ENCODE measurements at regions not wholly inside any gene's neighbourhood (a gene's known extent, or its start where the extent isn't known, plus 50 kb on each side); places are given as distances from the start of the nearest gene placed in this dataset.

DNA sequence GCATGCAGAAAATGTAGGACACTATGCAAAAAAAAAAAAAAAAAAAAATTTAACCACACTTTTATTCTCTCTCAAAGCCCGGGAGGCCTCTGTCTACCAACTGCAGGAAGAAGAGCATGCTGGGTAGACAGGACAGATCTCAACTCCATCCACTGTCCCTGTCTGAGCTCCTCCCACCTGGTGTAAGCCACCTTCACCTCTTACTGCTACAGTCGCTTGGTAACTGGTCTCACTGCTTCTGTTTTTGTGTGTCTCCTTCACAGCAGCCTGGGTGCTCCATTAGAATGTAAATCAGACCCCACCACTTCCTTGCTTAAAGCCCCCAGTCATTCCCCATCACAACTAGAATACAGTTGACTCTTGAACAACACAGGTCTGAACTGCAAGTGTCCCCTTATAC is 115.1 kb upstream of the PROK2 start:
- no peak for TF ChIP-seq MYC (IDR thresholded peaks at IDR 0.05; ENCODE audit: low read depth, low read length)
- DNase-seq (ENCODE audit: low read depth), result no peak
- no peak overlapping the region for H3K4me3 ChIP-seq (ENCODE audit: low read depth, low read length)

DNA sequence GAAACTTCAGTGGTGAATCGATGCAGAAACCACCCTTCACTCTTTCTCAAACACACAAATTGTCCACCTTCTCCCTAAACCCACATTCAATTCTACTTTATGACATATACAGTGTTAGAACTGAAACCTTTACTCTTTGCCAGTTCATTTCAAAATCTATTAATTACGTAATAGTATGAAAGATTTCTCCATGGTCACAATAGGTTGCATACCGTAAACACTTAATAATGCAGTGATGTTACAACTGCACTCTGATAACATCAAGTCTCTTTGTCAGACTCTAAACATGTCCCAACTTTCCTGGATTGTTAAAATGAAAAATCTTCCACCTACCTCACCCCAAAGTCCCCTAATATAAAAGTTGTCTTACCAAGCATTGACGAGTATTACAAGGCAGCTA is 111.8 kb upstream of the PROK2 start:
- no peak overlapping the region for H3K4me3 ChIP-seq (ENCODE audit: low read depth, low read length)
- no peak for TF ChIP-seq MYC (IDR thresholded peaks at IDR 0.05; ENCODE audit: low read depth, low read length)
- TF ChIP-seq, protein P1, sequence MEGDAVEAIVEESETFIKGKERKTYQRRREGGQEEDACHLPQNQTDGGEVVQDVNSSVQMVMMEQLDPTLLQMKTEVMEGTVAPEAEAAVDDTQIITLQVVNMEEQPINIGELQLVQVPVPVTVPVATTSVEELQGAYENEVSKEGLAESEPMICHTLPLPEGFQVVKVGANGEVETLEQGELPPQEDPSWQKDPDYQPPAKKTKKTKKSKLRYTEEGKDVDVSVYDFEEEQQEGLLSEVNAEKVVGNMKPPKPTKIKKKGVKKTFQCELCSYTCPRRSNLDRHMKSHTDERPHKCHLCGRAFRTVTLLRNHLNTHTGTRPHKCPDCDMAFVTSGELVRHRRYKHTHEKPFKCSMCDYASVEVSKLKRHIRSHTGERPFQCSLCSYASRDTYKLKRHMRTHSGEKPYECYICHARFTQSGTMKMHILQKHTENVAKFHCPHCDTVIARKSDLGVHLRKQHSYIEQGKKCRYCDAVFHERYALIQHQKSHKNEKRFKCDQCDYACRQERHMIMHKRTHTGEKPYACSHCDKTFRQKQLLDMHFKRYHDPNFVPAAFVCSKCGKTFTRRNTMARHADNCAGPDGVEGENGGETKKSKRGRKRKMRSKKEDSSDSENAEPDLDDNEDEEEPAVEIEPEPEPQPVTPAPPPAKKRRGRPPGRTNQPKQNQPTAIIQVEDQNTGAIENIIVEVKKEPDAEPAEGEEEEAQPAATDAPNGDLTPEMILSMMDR (IDR thresholded peaks at IDR 0.05; ENCODE audit: low read depth, low read length), result no peak
- no peak for TF ChIP-seq POLR2A (IDR thresholded peaks at IDR 0.05; ENCODE audit: extremely low read depth, insufficient read length)
- TF ChIP-seq, protein P2, sequence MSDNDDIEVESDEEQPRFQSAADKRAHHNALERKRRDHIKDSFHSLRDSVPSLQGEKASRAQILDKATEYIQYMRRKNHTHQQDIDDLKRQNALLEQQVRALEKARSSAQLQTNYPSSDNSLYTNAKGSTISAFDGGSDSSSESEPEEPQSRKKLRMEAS (IDR thresholded peaks at IDR 0.05; ENCODE audit: low read depth, low read length), result no peak
- no peak for DNase-seq (ENCODE audit: low read depth)

DNA sequence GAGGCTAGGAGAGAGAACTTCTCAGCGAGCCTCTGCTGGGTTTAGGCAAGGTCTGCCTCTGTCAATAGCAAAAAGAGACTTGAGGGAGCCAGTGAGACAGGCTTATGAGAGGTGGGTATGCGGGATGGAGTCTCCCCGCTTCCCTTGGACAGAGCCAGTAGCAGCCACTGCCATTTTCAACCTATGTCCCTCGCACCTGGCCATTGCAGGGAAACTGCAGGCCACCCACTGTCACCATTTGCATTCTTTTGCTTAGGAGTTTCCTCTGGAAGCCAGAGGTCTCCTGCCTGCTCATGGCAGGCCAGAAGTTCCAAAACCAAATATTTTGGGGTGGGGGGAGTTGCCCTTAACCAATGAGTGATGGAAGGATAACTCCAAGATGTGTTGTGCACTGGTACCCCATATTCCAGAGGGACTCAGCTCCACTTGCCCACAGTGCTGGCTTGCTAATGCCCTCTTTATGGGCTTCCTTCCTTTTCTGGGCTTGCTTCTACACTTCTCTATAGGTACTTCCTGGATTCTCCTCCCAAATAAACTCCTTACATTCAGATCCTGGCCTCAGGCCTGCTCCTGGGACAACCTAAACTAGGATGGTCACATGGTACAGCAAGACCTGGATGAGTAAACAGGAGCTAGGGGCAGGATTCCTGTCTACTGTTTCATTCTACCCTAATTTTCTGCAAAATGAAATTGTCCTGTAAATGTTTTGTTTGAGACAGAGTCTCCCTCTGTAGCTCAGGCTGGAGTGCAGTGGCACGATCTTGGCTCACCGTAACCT is 108.9 kb upstream of the PROK2 start:
- TF ChIP-seq, protein P1 (IDR thresholded peaks at IDR 0.05; ENCODE audit: low read depth, low read length), result no peak
- TF ChIP-seq, protein P2 (IDR thresholded peaks at IDR 0.05; ENCODE audit: low read depth, low read length), result no peak
- TF ChIP-seq POLR2A (IDR thresholded peaks at IDR 0.05; ENCODE audit: extremely low read depth, insufficient read length), result no peak
- H3K4me3 ChIP-seq (ENCODE audit: low read depth, low read length), result no peak overlapping the region
- no peak for DNase-seq (ENCODE audit: low read depth)

DNA sequence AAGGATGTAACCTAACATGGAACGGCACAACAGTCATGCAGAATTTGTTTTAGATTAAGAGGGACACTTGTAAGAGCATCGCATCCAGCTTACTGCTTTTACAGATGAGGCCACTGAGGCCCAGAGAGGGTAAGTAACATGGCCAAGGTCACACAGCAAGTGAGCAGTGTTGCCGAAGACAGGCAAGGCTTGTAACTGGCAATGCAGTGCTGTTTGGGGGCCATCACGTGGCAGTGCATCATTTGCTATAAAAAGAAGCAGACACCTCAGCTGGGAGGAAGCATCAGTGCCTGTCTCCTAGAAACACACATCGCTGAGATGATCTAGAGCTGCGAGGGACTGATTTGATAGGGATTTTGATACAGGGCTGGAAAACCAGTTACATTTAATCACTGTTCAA is 108.2 kb upstream of the PROK2 start:
- TF ChIP-seq POLR2A (IDR thresholded peaks at IDR 0.05; ENCODE audit: extremely low read depth, insufficient read length) (no peak), MYC (IDR thresholded peaks at IDR 0.05; ENCODE audit: low read depth, low read length) (no peak)
- TF ChIP-seq, protein P2 (IDR thresholded peaks at IDR 0.05; ENCODE audit: low read depth, low read length), result no peak
- TF ChIP-seq, protein P1 (IDR thresholded peaks at IDR 0.05; ENCODE audit: low read depth, low read length), result no peak
- H3K4me3 ChIP-seq (ENCODE audit: low read depth, low read length), result no peak overlapping the region

DNA sequence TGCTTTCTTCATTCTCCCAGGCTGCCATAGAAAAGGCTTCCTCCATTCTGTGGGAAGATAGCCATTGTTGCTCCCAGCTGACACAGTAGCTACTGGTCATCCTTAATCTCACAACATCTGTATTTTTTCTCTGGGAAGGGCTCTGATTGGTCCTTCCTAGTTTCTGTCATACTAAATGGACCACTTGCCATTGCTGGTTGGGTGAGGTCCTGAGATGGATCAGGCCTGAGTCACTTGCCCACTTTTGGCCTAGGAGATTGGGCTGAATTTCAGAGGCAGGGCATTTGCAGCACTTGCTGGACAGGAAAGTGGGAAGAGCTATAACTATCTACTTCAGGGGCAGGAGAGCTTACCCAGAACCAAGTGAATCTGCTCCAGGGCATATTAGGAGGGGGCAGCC is 106.5 kb upstream of the PROK2 start:
- H3K4me3 ChIP-seq (ENCODE audit: low read depth, low read length), result no peak overlapping the region
- DNase-seq (ENCODE audit: low read depth), result no peak
- TF ChIP-seq, protein P2 (IDR thresholded peaks at IDR 0.05; ENCODE audit: low read depth, low read length), result no peak
- TF ChIP-seq, protein P1 (IDR thresholded peaks at IDR 0.05; ENCODE audit: low read depth, low read length), result no peak
- no peak for TF ChIP-seq POLR2A (IDR thresholded peaks at IDR 0.05; ENCODE audit: extremely low read depth, insufficient read length)
- TF ChIP-seq MYC (IDR thresholded peaks at IDR 0.05; ENCODE audit: low read depth, low read length), result no peak

More for the DNA sequence above, 108.2 kb upstream of the PROK2 start:
- no peak for DNase-seq (ENCODE audit: low read depth)

DNA sequence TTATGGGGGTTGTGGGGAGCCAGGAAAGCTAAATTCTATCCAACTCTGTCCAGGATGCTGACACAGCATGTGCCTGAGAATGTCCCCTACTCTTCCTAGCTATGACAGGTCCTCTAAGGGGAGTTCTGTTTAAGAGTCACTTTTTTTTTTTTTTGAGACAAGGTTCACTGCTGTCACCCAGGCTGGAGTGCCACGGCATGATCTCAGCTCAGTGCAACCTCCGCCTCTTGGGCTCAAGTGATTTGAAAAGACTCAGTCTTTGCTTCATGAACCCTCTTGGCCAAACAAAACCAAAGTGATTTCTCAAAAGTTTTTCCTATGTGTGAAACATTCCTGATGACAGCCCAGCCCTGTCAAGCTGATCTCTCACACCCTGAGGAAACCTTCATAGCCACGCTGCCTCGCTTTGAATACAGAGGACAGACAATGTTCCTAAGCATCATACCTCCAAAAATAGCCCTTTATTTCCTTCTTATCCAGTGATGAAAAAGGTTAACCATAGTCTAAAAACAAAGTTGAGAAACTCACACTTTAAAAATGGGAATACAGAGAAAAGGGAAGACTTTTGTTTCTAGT is 105.5 kb upstream of the PROK2 start:
- TF ChIP-seq, protein P2 (IDR thresholded peaks at IDR 0.05; ENCODE audit: low read depth, low read length), result no peak
- TF ChIP-seq, protein P1 (IDR thresholded peaks at IDR 0.05; ENCODE audit: low read depth, low read length), result no peak
- TF ChIP-seq POLR2A (IDR thresholded peaks at IDR 0.05; ENCODE audit: extremely low read depth, insufficient read length), result no peak
- TF ChIP-seq MYC (IDR thresholded peaks at IDR 0.05; ENCODE audit: low read depth, low read length), result no peak

More for the DNA sequence above, 105.5 kb upstream of the PROK2 start:
- H3K4me3 ChIP-seq (ENCODE audit: low read depth, low read length), result no peak overlapping the region
- no peak for DNase-seq (ENCODE audit: low read depth)
